ENCODE measurements at regions not wholly inside any gene's neighbourhood (a gene's known extent, or its start where the extent isn't known, plus 50 kb on each side); places are given as distances from the start of the nearest gene placed in this dataset.

DNA sequence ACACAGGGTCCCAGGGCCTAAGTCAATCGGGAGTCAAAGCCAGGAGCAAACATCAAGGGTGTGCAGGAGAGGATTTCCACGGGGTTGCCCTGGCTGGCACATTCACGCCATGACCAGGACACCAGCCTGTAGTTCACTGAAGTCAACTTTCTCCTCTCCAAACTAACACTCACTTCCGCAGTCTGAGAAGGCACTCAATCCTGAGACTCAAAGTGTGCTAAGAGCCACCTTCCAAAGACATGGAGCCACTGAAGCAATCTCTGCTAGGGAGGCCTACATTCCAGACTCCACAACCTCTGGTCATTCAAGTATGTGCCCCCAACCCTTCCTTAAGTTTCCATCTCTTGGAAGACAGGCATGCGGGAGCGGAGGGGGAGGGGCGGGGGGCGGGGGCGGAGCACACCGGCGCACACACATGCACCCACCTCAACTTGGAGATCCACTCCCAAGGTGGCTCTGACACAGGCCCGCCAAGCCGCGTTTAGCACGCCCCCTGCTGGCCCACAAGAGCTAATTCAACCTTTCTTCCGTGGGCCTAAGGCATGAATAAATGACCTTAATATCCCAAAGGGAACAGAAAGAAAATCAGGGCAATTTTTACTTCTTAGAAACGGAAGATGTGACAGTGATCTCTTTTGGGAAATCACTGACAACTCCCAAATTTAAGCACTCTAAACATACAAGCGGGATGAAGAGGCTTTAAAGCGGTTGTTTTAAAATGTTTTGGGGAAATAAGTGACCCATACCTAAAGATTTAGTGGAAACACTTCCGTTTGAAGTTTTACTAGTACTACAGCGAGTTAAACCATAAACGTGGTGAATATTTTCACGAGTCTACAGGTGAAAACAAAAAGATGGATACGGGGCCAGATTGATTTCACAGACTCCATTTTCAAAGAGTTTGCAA lies 162.5 kb upstream of the CHRNA7 start:
- Mint-ChIP-seq H3K36me3 (ENCODE audit: low read depth) (no peaks in the 10 kb centered on the region), H3K4me3 (peak overlapping the region; percentile 71 to 78 (median 73)), H3K4me1 (peaks cover 18% of the 10 kb centered on the region), H3K27me3 (ENCODE audit: low read depth) (peaks cover 14% of the 10 kb centered on the region), H3K27ac (no peak overlapping the region), H3K9me3 (peaks cover 5% of the 10 kb centered on the region)
- TF ChIP-seq, protein P1, sequence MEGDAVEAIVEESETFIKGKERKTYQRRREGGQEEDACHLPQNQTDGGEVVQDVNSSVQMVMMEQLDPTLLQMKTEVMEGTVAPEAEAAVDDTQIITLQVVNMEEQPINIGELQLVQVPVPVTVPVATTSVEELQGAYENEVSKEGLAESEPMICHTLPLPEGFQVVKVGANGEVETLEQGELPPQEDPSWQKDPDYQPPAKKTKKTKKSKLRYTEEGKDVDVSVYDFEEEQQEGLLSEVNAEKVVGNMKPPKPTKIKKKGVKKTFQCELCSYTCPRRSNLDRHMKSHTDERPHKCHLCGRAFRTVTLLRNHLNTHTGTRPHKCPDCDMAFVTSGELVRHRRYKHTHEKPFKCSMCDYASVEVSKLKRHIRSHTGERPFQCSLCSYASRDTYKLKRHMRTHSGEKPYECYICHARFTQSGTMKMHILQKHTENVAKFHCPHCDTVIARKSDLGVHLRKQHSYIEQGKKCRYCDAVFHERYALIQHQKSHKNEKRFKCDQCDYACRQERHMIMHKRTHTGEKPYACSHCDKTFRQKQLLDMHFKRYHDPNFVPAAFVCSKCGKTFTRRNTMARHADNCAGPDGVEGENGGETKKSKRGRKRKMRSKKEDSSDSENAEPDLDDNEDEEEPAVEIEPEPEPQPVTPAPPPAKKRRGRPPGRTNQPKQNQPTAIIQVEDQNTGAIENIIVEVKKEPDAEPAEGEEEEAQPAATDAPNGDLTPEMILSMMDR (IDR thresholded peaks at IDR 0.05; ENCODE audit: unreplicated experiment in 3 of 3): peak; percentile 81 to 90 (median 85)

DNA sequence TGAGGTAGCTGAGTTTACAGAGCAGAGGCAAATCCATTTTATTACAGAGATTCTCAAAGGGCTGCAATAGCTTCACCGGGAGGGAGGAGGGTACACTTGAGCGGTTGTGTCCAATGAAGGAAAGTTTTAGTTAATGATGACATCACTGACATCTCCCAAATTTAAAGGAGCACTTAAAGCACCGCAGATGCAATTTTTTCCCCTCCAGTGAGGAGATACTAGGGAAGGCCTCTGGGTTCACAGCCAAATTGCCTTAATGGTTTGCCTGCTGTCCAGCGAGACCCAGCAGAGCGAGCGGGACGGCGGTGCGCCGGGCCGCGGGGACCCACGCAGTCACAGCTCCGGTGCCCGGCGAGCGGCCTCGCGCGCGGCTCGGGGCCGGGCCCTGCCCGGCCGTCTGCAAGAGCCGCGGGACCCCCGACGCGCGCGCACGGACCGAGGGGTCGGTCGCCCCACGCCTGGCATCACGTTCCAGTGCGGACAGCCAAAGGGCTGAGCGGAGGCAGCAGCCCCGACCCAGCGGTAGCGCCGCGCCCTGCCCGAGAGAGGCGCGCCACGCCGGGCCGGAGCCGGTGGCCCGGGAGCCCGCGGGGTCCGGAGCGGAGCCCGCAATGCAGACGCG lies 160.5 kb upstream of the CHRNA7 start:
- Mint-ChIP-seq H3K4me1 (peaks cover 18% of the 10 kb centered on the region), H3K9me3 (peaks cover 3% of the 10 kb centered on the region), H3K36me3 (ENCODE audit: low read depth) (no peaks in the 10 kb centered on the region), H3K27me3 (ENCODE audit: low read depth) (peaks cover 14% of the 10 kb centered on the region), H3K4me3 (peak overlapping the region; percentile 85 to 93 (median 88)), H3K27ac (peak overlapping the region in 2 of 3 experiments; percentile 43 to 74)
- TF ChIP-seq, protein P1 (IDR thresholded peaks at IDR 0.05; ENCODE audit: unreplicated experiment in 3 of 3): no peak

DNA sequence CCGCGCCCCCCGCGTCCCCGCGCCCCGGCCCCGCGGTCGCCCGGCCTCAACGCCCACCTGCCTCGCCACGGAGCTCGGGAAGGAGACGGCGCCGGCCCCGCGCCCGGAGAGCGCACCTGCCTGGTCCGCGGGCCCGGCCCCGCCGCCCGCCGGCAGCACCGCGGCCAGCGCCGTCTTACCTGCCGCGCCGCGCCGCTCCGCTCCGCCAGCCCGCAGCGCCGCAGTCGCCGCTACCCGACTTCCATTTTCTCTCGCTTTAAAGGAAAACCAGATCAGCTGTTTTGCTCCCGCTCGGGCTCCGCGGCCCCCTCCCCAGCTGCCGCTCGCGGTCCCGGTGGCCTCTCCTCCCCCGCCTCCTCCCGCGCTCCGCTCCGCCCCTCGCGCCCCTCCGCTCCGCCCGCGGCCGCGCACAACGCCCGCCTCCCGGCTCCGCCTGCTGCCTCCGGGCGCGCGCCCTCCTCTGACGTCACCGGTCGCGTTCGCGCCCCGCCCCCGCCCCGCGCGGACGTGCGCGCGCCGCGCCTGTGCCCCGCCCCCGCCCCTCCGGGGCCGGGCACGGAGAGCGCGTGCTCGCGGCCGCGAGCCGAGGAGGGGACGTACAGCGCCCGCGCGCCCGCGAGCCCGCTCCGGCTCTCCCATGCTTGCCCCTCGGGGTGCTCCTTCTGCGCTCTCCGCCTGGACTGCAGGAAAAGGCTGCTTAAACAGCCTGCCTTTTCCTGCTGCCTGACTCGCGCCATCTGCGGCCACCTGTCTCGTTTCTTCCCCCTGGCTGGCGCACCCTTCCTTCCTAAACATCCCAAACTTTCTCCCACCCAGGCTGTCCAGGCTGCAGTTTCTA lies 159.8 kb upstream of the CHRNA7 start, which contains the start of gene OTUD7A:
Gene OTUD7A, minus strand, starts transcription at position 346 of the 838 bp plus-strand sequence.
- Mint-ChIP-seq H3K27me3 (ENCODE audit: low read depth) (peaks cover 14% of the 10 kb centered on the region), H3K4me1 (peaks cover 18% of the 10 kb centered on the region), H3K4me3 (peak within 1 kb of the TSS; percentile 90 to 97 (median 94)), H3K9me3 (peaks cover 4% of the 10 kb centered on the region), H3K27ac (peak within 1 kb of the TSS; percentile 40 to 88 (median 82)), H3K36me3 (ENCODE audit: low read depth) (no peaks in the 10 kb centered on the region)
- TF ChIP-seq, protein P1 (IDR thresholded peaks at IDR 0.05; ENCODE audit: unreplicated experiment in 3 of 3): no peak

- Mint-ChIP-seq H3K9me3 (peaks cover 6% of the 10 kb centered on the region), H3K4me1 (peaks cover 14% of the 10 kb centered on the region), H3K4me3 (peak overlapping the region; percentile 90 to 97 (median 94)), H3K27ac (peak overlapping the region; percentile 40 to 88 (median 82)), H3K27me3 (ENCODE audit: low read depth) (peaks cover 14% of the 10 kb centered on the region), H3K36me3 (ENCODE audit: low read depth) (no peaks in the 10 kb centered on the region)
- TF ChIP-seq, protein P1 (IDR thresholded peaks at IDR 0.05; ENCODE audit: unreplicated experiment in 3 of 3): peak in 1 of 3 experiments; percentile 11
These were observed 159.0 kb upstream of the CHRNA7 start for GRCh38 chr15:31871166-31871886.

- peaks cover 6% of the 10 kb centered on the region for H3K9me3 Mint-ChIP-seq
- H3K36me3 Mint-ChIP-seq (ENCODE audit: low read depth): no peaks in the 10 kb centered on the region
- H3K4me1 Mint-ChIP-seq: peaks cover 11% of the 10 kb centered on the region
- H3K4me3 Mint-ChIP-seq: peak overlapping the region; percentile 64 to 94 (median 74)
- peaks cover 14% of the 10 kb centered on the region for H3K27me3 Mint-ChIP-seq (ENCODE audit: low read depth)
- TF ChIP-seq, protein P1 (IDR thresholded peaks at IDR 0.05; ENCODE audit: unreplicated experiment in 3 of 3): no peak
- H3K27ac Mint-ChIP-seq: no peak overlapping the region
These were observed 158.4 kb upstream of the CHRNA7 start for GRCh38 chr15:31871887-31872281.
